Stimulated activated CD4-positive, alpha-beta T cell treated with anti-CD3 and anti-CD28 coated beads, Interleukin-1b, Interleukin-23, amount 100 ng/mL, for 24 hours (primary cell): ENCODE measurements at regions not wholly inside any gene's neighbourhood (a gene's known extent, or its start where the extent isn't known, plus 50 kb on each side); places are given as distances from the start of the nearest gene placed in this dataset.
"Not testable (repeated sequence)": the region's sequence is repeated elsewhere in the genome, so short reads cannot be mapped to it uniquely, and the experiment has no call there.

Experiments
- DNase-seq, 4 experiments: peaks; one replicate each; pipeline ENCODE4 v3.0.0-alpha.2; 2020; ENCODE audit warnings: low read depth in 4 of 4, low spot score in 1 of 4

DNA sequence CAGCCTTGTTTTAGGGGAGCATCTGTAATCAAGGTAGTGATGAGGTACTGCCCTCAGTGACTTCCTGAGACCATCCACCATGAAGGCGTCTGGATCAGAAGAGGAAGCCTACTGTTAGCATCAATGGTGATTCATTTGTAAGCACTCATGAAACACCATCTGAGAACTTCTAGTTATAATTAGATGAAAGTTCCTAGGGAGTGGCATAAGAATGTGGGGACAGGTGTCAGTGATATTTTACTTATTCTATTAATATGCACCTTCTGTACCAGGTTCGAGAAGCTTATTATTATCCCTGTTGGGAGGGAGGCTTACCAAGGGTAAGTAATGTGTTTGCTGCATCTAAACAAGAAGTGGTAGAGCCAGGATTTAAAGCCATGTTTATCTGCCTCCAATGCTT is 295.8 kb upstream of the TBL1XR1 start:
- no peak for DNase-seq

DNA sequence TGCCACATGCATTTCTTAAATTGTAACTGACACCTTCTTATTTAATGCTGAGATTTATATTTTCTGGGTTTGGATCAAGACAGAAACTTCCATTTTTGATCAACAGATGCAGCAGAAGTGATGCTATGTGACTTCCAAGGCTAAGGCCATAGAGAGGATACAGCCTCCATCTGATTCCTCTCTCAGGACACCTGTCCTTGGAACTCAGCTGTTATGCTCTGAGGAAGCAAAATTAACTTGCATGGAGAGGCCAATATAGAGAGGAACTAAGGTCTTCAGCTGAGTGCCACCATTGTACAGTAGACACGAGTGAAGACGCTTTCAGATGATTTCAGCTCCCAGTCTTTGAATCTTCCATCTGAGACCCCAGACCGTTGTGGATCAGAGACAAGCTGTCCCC is 296.9 kb upstream of the TBL1XR1 start:
- no peak for DNase-seq

DNA sequence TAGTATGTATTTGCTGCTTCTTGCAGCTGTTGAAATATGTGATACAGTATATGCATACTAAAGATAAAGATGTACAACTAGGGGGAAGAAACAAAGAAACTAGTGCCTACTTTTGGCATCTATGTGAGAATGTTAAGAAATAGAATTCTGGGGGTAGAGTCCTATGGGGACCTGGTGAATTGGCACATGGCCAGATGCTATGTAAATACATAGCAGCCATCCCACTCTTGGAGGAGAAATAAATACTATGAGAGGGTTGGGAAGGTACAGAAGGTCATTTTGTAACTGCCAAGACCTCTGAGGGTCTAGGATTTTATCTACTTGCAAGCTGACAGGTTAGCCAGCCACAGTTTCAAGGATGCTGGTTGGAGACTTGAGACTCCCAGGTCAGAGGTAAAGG is 298.3 kb upstream of the TBL1XR1 start:
- no peak for DNase-seq

DNA sequence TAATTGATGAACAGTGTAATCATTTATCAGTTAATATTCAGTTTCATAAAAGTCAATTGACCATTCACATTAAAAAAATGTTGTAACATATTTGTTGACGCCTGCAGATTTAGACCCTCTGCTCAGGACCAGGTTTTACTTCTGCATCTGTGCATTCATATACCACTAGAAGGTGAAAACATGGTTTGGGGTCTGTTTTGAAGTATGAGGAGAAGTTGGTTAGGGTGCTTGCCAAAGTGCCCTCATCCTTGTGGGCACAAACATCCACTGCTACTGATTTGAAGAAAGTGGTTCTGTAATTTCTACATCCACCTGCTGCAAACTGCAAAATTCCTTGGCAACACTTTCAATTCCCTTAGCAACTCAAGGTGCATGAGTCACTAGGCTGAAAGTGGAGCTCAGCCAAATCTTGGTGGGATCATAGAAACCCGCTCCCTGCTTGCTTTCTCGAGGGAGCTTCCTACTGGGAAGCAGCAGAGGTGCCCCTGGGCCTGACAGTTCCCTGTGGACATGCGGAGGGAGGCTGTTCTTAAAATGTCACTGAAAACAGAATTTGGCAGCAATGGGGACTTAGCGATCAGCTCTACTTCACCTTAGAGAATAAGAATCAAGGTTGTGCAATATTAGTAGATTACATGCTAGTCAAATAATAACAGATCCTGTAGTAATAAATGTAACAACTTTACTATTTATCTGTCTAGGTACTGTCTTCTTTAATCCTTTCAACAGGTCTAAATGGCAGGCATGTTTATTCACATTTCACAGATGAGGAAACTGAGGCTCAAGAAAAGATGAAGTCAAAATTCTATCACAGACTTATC is 301.0 kb upstream of the TBL1XR1 start:
- DNase-seq: no peak

DNA sequence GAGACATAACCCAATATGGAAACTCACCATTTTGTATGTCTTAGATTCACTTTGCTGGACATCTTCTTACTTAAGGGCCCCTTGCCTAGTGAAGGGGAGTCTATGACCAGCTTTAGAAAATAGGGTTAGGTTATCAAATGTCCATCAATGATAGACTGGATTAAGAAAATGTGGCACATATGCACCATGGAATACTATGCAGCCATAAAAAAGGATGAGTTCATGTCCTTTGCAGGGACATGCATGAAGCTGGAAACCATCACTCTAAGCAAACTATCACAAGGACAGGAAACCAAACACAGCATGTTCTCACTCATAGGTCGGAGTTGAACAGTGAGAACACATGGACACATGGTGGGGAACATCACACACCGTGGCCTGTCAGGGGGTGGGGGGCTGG is 301.8 kb upstream of the TBL1XR1 start:
- not testable (repeated sequence) for DNase-seq

DNA sequence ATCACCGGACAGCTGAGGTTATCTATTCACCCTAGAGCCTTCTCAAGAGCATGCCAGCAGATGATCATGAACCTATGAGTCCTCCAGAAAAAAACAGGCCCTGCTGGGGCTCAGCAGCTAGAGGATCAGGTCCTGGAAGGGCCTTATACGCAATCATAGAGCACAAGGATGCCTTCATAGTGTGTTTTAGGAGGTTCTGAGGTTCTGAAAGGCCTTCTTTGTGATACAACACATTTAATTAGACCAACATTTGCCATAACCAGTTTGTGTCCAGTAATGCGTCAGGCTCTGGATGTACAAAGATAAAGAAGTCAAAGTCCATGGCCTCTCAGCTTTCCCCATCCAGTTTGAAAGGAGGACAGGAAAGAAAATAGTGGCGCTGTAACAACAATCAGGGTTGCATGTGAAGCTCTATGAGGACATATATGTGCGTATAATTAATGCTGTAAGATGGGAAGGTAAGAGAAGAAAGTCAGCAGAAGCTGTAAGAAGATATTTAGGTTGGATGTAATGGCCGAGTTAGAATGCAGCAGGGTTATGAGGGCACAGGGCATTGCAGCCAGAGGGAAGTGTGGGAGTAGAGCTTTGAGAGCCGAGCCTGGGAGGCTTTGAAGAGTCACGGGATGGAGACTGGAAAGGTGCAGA is 302.6 kb upstream of the TBL1XR1 start:
- no peak for DNase-seq

DNA sequence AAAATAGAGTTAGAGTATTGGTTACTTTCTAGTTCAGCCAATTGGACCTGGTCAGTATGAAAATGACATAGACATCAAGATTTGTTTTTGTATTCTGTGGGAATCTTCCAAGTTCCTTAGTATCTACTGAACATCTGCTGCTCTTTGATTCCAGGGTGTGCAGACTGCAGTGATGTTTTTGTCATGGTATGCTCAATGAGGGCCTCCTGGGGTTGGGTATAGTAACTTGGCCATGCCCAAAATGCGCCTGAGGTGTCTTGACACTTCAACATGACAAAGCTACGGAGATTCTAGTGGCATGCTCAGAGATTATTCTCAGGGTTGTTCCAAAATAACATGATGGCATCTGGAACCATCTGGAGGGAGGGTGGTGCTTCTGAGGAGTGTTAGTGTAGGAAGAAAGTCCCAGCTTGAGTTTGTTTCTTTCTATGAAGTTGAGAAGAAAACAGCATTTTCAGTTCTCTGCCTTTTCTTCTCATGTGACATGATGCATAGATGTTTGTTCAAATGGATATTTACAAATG is 313.5 kb upstream of the TBL1XR1 start:
- DNase-seq: no peak

DNA sequence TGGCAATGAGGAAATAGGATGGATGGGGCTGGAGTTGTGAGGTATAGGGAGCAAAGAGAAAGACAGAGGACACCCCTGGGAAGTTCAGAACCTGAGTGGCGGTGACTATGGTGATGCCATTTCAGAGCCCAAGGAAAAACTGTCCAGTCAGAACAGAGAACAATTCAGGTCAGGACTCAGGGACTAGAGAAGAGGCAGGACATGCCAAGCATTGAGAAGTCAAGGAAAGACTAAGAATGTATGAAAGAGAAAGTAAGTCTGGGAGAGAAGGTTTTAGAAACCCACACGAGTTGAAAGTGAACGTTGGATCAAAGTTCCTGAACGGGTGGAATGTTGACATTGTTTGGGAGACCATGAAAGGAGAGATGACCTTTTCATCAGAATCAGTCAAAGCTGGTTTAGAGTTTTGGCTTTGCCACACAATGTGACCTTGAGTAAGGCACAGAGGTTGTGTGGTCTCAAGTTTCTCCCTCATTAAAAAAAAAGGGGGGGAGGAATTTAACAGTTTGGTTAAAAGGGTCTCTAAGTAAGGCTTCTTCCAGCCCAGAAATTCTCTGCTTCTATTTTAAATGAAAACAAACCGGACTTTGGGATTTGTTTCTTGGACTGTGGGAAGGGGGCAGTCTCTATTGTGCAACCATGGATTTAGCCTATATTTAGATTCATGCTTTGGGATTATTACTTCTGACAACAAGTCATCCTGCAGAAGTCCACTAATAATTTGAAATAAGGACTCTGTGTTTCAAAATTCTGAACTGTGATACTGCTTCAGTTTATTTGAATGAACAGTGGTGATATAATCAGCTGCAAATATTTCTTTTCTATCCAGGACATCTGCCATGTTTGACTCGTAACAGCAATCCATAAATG is 315.9 kb upstream of the TBL1XR1 start:
- DNase-seq: no peak

DNA sequence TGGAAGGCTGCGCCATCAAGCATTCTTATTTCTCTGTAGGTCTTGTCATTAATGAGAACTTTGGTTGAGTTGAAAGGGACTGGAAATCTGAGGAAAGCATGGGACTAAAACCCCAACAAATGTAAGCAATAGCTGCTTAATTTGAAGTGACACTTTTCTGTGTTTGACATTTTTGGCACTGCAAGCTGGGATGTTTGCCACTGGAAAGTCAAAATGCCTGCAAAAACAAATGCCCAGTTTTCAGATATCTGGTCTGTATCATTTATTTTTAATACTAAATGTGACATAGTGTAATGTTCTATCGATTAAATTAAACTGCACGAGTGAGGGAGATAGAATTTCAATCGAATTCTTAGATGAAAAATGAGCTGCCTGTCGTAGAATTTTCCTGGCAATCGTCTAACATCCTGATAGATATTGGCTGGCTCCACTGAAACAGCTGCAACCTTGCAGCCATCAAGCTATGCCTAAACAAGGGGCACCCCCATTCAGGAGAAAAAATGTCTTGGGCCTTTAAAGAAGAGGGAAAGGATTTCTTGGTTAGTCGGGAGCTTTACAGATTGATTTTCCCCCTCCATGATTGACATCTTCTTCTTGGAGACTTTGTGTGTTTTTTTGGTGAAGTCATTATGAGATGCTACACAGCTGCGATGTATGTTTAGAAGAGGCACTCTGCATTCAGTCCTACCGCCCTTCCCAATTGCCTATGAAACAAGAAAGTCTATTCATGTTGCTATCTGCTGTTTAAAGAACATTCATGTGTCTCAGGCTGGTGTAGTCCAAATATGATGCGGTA is 316.7 kb upstream of the TBL1XR1 start:
- no peak for DNase-seq

DNA sequence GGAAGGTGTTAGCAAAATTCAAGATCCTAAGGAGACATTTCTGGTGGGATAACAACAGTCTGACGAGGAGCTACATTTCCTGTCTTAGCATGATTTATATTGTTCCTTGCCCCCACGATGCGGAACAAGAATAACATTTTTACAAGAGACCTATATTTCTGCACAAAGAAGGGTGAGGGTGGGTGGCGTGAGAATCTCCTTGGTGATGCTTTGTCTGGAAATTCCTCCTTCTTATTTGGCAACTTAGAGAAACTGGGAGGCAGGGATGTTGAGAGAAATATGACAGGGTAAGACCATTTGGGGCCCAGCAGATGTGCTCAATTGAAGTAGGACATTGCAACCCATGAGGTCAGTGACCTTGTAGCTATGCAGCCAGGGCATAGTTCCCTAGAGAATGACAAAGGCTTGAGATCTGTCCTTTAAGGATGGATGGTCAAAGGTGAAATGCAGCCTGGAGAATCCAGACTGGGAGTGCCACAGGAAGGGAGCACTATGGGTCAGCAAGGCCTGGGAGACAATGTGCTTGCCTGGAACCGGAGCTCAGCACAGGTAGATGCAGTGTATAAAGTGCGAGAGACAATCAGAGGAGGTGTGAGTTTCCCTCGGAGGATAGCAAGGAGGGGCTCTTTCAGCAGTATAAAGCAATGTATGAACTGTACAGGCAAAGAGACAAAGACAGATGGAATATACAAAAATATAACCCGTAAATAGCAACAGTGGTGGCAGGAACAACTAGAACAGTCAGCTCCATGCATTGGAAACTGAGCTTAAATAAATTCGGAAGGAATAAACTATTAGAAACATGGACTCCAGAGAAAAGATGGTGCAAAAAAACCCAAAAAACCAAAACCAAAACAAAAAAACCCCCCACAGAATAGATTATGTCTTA is 317.6 kb upstream of the TBL1XR1 start:
- DNase-seq: no peak

DNA sequence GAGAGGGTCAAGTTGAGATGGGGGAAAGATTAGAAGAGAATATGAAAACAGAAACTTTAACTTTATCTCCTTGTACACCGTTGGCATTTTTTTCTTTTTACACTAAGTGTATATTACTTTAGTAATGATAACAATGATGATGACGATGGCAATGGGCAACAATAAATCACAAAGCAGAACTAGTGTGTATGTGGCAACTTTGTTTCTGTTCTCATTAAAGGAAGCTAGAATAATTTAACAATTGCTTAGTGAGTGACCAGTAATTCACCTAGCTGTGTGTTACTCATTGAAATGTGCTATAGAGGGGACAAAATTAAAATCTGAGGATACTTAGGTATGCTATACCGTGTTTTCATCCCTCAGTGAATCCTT is 318.5 kb upstream of the TBL1XR1 start:
- DNase-seq: no peak

DNA sequence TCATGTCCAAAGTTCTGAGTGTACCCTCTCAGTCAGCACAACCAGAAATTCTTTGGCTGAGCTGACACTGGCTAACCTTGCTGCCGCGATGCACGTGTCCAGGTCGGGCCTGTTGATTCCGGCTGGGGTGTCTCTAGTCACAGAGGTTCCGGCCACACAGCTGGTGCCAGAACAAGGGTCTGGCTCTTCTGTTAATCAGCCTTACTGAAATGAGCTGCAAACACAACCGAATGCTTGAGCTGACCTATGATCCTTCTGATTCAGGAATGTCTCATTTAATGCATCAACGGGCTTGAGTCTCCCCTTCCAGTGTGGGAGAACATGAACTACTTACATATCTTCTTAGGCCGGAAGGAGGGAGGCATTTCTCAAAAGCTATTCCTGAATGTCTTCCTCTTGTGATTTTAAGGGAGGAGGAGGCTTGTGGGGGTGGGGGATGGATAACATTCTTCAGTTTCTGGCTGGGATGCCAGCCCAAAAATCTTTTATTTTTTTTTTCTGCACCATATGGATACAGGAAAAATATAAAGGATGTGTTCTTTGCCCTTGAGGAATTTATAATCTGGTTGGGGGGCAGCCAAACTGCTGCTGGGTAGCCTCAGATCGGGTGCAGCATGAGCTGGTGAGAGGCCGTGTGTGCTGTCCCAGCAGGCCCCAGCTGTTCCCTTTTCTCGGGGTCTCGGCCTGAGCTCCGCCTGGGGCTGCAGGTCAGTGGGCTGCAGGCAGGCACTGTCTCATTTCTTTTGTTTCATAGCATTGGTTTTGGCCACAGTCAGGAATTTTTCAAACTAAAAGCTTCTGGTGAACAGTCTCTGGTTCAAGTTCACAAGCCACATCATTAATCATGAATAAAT is 319.1 kb upstream of the TBL1XR1 start:
- no peak for DNase-seq

DNA sequence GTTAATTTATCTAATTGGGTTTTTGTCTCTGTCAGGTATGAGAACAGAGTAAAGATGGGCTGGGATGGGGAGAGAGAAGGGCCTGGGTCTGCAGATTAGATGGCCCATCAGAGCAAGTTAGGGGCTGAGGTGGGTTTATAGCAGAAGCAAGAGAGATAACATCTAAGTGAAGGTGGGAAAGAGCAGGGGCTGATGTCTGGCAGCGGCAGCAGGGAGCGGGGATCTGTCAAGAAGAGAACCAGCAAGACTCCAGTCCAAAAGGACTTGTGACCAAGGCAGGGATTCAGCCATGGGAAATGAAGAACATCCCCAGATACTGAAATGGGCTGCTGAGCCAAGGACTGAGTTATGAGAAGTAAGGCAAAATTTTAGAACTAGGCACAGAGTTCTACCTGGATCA is 320.6 kb upstream of the TBL1XR1 start:
- DNase-seq: no peak

DNA sequence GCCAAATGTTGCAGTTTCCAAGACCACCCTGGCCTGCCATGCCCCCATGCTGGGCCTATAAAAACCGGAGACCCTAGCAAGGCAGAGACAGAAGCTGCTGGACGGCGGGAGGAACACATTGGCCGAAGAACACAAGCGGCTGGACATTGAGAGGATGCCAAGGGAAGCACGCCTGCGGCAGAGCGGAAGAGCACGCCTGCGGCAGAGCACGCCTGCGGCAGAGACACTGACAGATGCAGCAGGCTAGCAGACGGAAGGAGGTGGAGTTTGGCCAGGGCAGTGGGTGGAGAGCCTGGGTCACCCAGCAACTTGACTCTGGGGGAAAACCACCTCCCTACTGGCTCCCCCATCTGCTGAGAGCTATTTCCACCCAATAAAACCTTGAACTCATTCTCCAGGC is 322.3 kb upstream of the TBL1XR1 start:
- no peak for DNase-seq

DNA sequence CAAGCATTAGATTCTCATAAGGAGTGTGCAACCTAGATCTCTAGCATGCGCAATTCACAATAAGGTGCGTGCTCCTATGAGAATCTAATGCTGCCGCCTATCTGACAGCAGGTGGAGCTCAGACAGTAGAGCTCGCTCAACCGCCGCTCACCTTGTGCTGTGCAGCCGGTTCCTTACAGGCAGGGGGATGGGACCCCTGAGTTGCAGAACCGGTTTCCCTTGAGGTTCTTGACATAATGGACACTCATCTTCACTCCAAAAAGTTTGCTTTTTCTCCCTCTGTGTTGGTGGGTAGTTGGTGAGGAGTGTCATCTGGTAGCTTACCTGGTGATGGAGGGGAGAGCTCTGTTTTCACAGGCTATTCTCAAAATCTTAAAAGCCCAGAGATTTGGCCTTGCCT is 324.0 kb upstream of the TBL1XR1 start:
- no peak for DNase-seq

DNA sequence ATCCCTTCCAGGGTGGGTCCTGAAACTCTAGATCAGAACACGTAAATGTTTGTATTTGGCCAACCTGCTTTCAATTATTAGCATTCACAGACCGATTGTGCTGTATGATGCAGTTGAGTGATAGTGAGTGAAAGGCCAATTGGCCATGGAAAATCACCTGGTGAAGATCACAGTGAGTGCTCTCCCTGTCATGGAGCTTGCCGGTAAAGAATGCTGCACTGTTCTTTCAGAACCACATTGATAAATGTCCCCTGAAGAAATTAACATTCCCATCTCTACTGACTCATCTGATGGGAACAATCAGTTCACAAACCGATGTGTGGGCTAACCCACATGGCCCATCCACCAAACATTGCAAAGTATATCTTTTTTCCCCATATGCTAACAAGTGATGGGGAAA is 324.8 kb upstream of the TBL1XR1 start:
- DNase-seq: no peak

DNA sequence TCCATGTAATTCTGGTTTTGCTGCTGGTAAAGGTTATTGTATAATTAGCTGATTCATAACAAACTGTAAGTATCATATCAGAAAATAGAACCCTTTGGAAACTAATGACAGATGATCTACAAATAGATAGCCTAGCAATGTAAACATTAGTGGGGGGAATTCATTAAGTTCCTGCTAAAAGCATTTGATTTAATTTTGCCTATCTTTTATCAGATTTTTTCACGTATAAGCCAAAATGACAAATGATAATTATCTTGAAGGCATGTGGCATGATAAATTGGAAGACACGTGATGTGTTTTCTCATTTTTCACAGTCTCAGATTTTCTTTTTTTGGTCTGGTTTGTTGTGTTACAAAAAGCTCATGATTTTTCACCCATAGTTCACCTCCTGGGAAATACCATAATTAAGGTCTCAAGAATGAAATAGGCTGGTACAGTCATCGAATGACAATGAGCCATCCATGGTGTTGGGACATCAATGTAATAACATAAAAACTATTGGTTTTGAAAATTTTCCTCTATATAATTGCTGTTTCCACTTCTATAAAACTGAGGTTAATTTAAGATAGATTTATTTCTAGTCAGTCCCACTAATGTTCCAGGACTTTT is 325.9 kb upstream of the TBL1XR1 start:
- DNase-seq: no peak

DNA sequence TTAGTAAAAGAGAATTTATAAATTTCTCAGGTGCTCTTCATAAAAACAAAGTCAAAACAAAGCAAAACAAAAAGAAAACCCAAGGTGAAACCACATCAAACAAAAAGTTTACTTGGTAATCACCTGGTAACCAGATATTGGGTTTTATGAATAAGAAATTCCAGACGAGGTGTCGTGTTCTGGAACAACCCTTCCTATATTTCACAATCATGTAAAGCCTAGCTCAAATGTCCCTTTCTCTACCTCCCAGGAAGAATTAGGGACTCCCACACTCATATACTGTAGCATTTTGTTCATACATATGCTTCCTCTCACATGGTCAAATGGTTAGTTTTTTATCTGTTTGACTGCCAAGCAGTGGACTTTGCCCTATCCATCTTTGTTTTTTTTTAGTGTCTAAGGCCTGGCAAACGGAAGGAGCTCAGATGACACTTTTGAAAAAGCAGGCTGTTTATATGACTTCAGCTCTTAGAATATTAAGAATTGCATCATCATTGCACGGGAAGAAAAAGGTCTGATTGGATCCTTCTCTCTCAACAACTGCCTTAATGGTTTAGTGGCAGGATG is 326.7 kb upstream of the TBL1XR1 start:
- DNase-seq: no peak
